Lung (tissue), 11 donors: ENCODE measurements at regions not wholly inside any gene's neighbourhood (a gene's known extent, or its start where the extent isn't known, plus 50 kb on each side); places are given as distances from the start of the nearest gene placed in this dataset.
"Not testable (repeated sequence)": the region's sequence is repeated elsewhere in the genome, so short reads cannot be mapped to it uniquely, and the experiment has no call there.

Experiments
- ATAC-seq: fragments of 200-7000 bp; cut with Tn5 transposase; one replicate; pipeline ENCODE4 v1.9.1; 2020; ENCODE audit warnings: moderate number of reproducible peaks; ENCODE audit not compliant: insufficient read depth, low FRiP score
- DNase-seq, 3 donors: peaks; one replicate each; pipeline ENCODE4 v3.0.0-alpha.2; 2013 to 2017
- H3K27ac ChIP-seq, 2 donors: one replicate each; pipeline ENCODE4 v1.5.1; 2013; ENCODE audit warnings: mild to moderate bottlenecking in 2 of 2, moderate library complexity in 2 of 2, control low read depth in 1 of 2, inconsistent platforms in 1 of 2, low read depth in 1 of 2, low read length in 1 of 2
- H3K27me3 ChIP-seq, 3 donors: one replicate each; pipeline ENCODE4 v1.5.1; 2013; ENCODE audit warnings: low read length in 2 of 3; ENCODE audit not compliant: control insufficient read depth in 3 of 3, insufficient read depth in 3 of 3
- H3K36me3 ChIP-seq, 4 donors: one replicate each; pipeline ENCODE4 v1.5.1; 2013; ENCODE audit warnings: low read length in 4 of 4, mild to moderate bottlenecking in 1 of 4, moderate library complexity in 1 of 4; ENCODE audit not compliant: control insufficient read depth in 4 of 4, insufficient read depth in 4 of 4
- H3K4me1 ChIP-seq, 5 donors: one replicate each; pipeline ENCODE4 v1.5.1; 2013; ENCODE audit warnings: low read length in 5 of 5, mild to moderate bottlenecking in 2 of 5, moderate library complexity in 1 of 5; ENCODE audit not compliant: control insufficient read depth in 5 of 5, insufficient read depth in 5 of 5
- H3K4me3 ChIP-seq: one replicate; pipeline ENCODE4 v1.5.1; 2013; ENCODE audit warnings: mild to moderate bottlenecking, control low read depth, moderate library complexity
- H3K9ac ChIP-seq, 2 donors: one replicate each; pipeline ENCODE4 v1.5.1; 2013; ENCODE audit warnings: low read length in 2 of 2, control low read depth in 1 of 2; ENCODE audit not compliant: insufficient read depth in 1 of 2
- H3K9me3 ChIP-seq, 4 donors: one replicate each; pipeline ENCODE4 v1.5.1; 2013; ENCODE audit warnings: low read length in 3 of 4, mild to moderate bottlenecking in 1 of 4, moderate library complexity in 1 of 4; ENCODE audit not compliant: control insufficient read depth in 4 of 4, insufficient read depth in 3 of 4
- CTCF ChIP-seq: IDR thresholded peaks from 2 replicates; pipeline ENCODE4 v1.5.1; 2012; ENCODE audit warnings: mild to moderate bottlenecking; ENCODE audit errors: control extremely low read depth, extremely low read depth
- WGBS, 2 donors: extraction: QIAGEN DNeasy Blood & Tissue Kit; methylation state at CpG; one replicate each; pipeline ENCODE4 v1.1.7; 2013; 5-methylcytosine and 5-hydroxymethylcytosine counted together
- donor health status: control.
- donor health status: control.
- donor health status: Bipolar disorder and iron deficiency.
- donor health status: healthy.
- donor health status: DM: yes; HTN: yes; CAD: no.

- Histone ChIP-seq H3K27ac (no peak overlapping the region), H3K27me3 (no peaks in the 10 kb centered on the region), H3K9me3 (peaks cover 0 to 34% (median 2%) of the 10 kb centered on the region in 4 donors), H3K4me3 (no peak overlapping the region), H3K36me3 (no peaks in the 10 kb centered on the region), H3K4me1 (no peaks in the 10 kb centered on the region), H3K9ac (no peak overlapping the region)
- ATAC-seq (no peak), DNase-seq (no peak)
- no peak for TF ChIP-seq CTCF
- WGBS, 2 donors: 85 to 92% methylated on average over 2 of the region's 2 CpGs
These were observed 476.9 kb downstream of the MMUT start for GRCh38 chr6:48986105-48986504.

GRCh38 chr6:48985025-48985424, 478.0 kb downstream of the MMUT start:
- Histone ChIP-seq H3K27ac (no peak overlapping the region), H3K4me3 (no peak overlapping the region), H3K36me3 (no peaks in the 10 kb centered on the region), H3K9ac (no peak overlapping the region), H3K4me1 (no peaks in the 10 kb centered on the region), H3K9me3 (peaks cover 0 to 24% (median under 1%) of the 10 kb centered on the region in 4 donors), H3K27me3 (no peaks in the 10 kb centered on the region)
- ATAC-seq (no peak), DNase-seq (no peak)
- no peak for TF ChIP-seq CTCF
- 86 to 89% methylated on average over 6 of the region's 6 CpGs for WGBS, 2 donors

- H3K27me3 ChIP-seq, H3K4me1 ChIP-seq, H3K9ac ChIP-seq, ATAC-seq, DNase-seq, H3K4me3 ChIP-seq, H3K27ac ChIP-seq, H3K36me3 ChIP-seq: not testable (repeated sequence)
- H3K9me3 ChIP-seq: peaks cover 0 to 18% (median 0%) of the 10 kb centered on the region in 4 donors
- 95 to 96% methylated on average over 20 of the region's 20 CpGs for WGBS, 2 donors
These were observed 479.1 kb downstream of the MMUT start for GRCh38 chr6:48983968-48984367.

- ATAC-seq (no peak), DNase-seq (no peak)
- Histone ChIP-seq H3K36me3 (no peaks in the 10 kb centered on the region), H3K27ac (no peak overlapping the region), H3K9ac (no peak overlapping the region), H3K27me3 (no peaks in the 10 kb centered on the region), H3K9me3 (peaks cover 0 to 18% (median 0%) of the 10 kb centered on the region in 4 donors), H3K4me3 (no peak overlapping the region), H3K4me1 (no peaks in the 10 kb centered on the region)
- TF ChIP-seq CTCF: no peak
- WGBS, 2 donors: 91 to 96% methylated on average over 17 of the region's 17 CpGs
These were observed 479.7 kb downstream of the MMUT start for GRCh38 chr6:48983377-48983776.
